Adrenal gland (tissue), 5 donors: ENCODE measurements at regions not wholly inside any gene's neighbourhood (a gene's known extent, or its start where the extent isn't known, plus 50 kb on each side); places are given as distances from the start of the nearest gene placed in this dataset.

Source experiments
- POLR2A ChIP-seq, 2 donors: fragments of 450-650 bp; IDR thresholded peaks; one replicate each; pipeline ENCODE4 v1.6.1; 2017; ENCODE audit warnings: antibody characterized with exemption in 2 of 2, mild to moderate bottlenecking in 2 of 2, moderate library complexity in 1 of 2
- TF ChIP-seq, protein P1 (sequence below), 6 experiments: fragments of 450-650 bp in 4 of 6; fragments of 200-600 bp in 2 of 6; sonication (generic) in 1 of 6; IDR thresholded peaks; 1 replicate in 5 of 6; 2 replicates in 1 of 6; pipeline versions ENCODE4 v1.5.1 to v1.8.0; 2016 to 2021; ENCODE audit warnings: antibody characterized with exemption in 6 of 6, mild to moderate bottlenecking in 2 of 6, moderate library complexity in 1 of 6
- donor health status: DM: no; HTN: no; CAD: no.

GRCh38 chr1:30639881-30640452 is 83.4 kb downstream of the MATN1 start:
- no peak for TF ChIP-seq POLR2A (IDR thresholded peaks at IDR 0.05)
- TF ChIP-seq, protein P1, sequence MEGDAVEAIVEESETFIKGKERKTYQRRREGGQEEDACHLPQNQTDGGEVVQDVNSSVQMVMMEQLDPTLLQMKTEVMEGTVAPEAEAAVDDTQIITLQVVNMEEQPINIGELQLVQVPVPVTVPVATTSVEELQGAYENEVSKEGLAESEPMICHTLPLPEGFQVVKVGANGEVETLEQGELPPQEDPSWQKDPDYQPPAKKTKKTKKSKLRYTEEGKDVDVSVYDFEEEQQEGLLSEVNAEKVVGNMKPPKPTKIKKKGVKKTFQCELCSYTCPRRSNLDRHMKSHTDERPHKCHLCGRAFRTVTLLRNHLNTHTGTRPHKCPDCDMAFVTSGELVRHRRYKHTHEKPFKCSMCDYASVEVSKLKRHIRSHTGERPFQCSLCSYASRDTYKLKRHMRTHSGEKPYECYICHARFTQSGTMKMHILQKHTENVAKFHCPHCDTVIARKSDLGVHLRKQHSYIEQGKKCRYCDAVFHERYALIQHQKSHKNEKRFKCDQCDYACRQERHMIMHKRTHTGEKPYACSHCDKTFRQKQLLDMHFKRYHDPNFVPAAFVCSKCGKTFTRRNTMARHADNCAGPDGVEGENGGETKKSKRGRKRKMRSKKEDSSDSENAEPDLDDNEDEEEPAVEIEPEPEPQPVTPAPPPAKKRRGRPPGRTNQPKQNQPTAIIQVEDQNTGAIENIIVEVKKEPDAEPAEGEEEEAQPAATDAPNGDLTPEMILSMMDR (IDR thresholded peaks at IDR 0.05), result no peak
